Skeletal muscle tissue (tissue), 3 donors: ENCODE measurements at regions not wholly inside any gene's neighbourhood (a gene's known extent, or its start where the extent isn't known, plus 50 kb on each side); places are given as distances from the start of the nearest gene placed in this dataset.
"Not testable (repeated sequence)": the region's sequence is repeated elsewhere in the genome, so short reads cannot be mapped to it uniquely, and the experiment has no call there.

Experiments used
- H3K27ac ChIP-seq: one replicate; pipeline ENCODE4 v1.7.0; 2013; ENCODE audit warnings: mild to moderate bottlenecking, low read depth, low read length, inconsistent platforms
- H3K27me3 ChIP-seq, 3 donors: one replicate each; pipeline ENCODE4 v1.7.0; 2013; ENCODE audit warnings: low read length in 3 of 3; ENCODE audit not compliant: control insufficient read depth in 3 of 3, insufficient read depth in 3 of 3
- H3K36me3 ChIP-seq, 3 donors: one replicate each; pipeline ENCODE4 v1.7.0; 2013; ENCODE audit warnings: low read length in 3 of 3; ENCODE audit not compliant: control insufficient read depth in 3 of 3, insufficient read depth in 3 of 3
- H3K4me1 ChIP-seq, 3 donors: one replicate each; pipeline ENCODE4 v1.7.0; 2013; ENCODE audit warnings: low read length in 3 of 3, mild to moderate bottlenecking in 3 of 3; ENCODE audit not compliant: control insufficient read depth in 3 of 3, insufficient read depth in 3 of 3
- H3K4me3 ChIP-seq, 3 donors: one replicate each; pipeline ENCODE4 v1.7.0; 2013; ENCODE audit warnings: low read length in 3 of 3
- H3K9ac ChIP-seq, 3 donors: one replicate each; pipeline ENCODE4 v1.7.0; 2013; ENCODE audit warnings: low read length in 3 of 3, mild to moderate bottlenecking in 3 of 3, moderate library complexity in 2 of 3, low read depth in 1 of 3
- H3K9me3 ChIP-seq, 3 donors: one replicate each; pipeline ENCODE4 v1.7.0; 2013; ENCODE audit warnings: low read length in 3 of 3; ENCODE audit not compliant: control insufficient read depth in 3 of 3
- donor health status: Osteomylitis.

GRCh38 chr2:239548965-239549595, 148.3 kb upstream of the HDAC4 start:
- Histone ChIP-seq H3K4me3 (no peak overlapping the region), H3K27ac (no peak overlapping the region), H3K9ac (no peak overlapping the region), H3K9me3 (no peaks in the 10 kb centered on the region), H3K4me1 (peaks cover 0 to 7% (median 3%) of the 10 kb centered on the region in 3 donors), H3K36me3 (no peaks in the 10 kb centered on the region), H3K27me3 (peaks cover under 1 to 16% (median 4%) of the 10 kb centered on the region in 3 donors)

GRCh38 chr2:239548451-239548871, 147.6 kb upstream of the HDAC4 start:
- H3K9me3 ChIP-seq: no peaks in the 10 kb centered on the region
- H3K27ac ChIP-seq: no peak overlapping the region
- no peak overlapping the region for H3K9ac ChIP-seq
- peaks cover 0 to 11% (median 5%) of the 10 kb centered on the region in 3 donors for H3K4me1 ChIP-seq
- H3K36me3 ChIP-seq: no peaks in the 10 kb centered on the region
- no peak overlapping the region for H3K4me3 ChIP-seq
- peaks cover 3 to 13% (median 4%) of the 10 kb centered on the region in 3 donors for H3K27me3 ChIP-seq

DNA sequence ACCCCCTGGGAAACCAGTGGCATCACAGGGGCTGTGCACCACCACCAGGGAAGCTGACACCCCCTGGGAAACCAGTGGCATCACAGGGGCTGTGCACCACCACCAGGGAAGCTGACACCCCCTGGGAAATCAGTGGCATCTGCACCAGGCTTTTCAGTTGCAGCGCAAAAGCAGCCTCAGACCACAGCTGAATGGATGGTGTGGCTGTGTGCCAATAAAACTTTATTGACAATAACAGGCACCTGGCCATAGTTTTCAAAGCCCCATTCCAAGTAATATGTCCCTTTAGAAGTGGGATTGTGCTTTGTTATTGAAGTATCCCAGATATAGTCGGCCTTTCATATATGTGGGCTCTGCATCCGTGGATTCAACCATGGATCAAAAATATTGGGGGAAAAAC, 146.3 kb upstream of the HDAC4 start:
- not testable (repeated sequence) for H3K9ac ChIP-seq, H3K4me3 ChIP-seq, H3K9me3 ChIP-seq, H3K27ac ChIP-seq, H3K36me3 ChIP-seq
- Histone ChIP-seq H3K4me1 (peaks cover 0 to 11% (median 5%) of the 10 kb centered on the region in 3 donors), H3K27me3 (peaks cover 3 to 13% (median 4%) of the 10 kb centered on the region in 3 donors)

- H3K9me3 ChIP-seq: no peaks in the 10 kb centered on the region
- no peak overlapping the region for H3K4me3 ChIP-seq
- peaks cover 3 to 12% (median 4%) of the 10 kb centered on the region in 3 donors for H3K27me3 ChIP-seq
- H3K4me1 ChIP-seq: peaks cover 0 to 11% (median 5%) of the 10 kb centered on the region in 3 donors
- H3K36me3 ChIP-seq: no peaks in the 10 kb centered on the region
- no peak overlapping the region for H3K27ac ChIP-seq
- H3K9ac ChIP-seq: no peak overlapping the region
These were observed 145.7 kb upstream of the HDAC4 start for GRCh38 chr2:239546541-239546940.

- Histone ChIP-seq H3K9ac (no peak overlapping the region), H3K4me1 (peaks cover 0 to 11% (median 5%) of the 10 kb centered on the region in 3 donors), H3K4me3 (no peak overlapping the region), H3K9me3 (no peaks in the 10 kb centered on the region), H3K27ac (no peak overlapping the region), H3K36me3 (no peaks in the 10 kb centered on the region), H3K27me3 (peaks cover 3 to 9% (median 4%) of the 10 kb centered on the region in 3 donors)
These were observed 145.0 kb upstream of the HDAC4 start for GRCh38 chr2:239545741-239546392.

GRCh38 chr2:239544918-239545465, 144.2 kb upstream of the HDAC4 start:
- H3K9me3 ChIP-seq: no peaks in the 10 kb centered on the region
- H3K4me3 ChIP-seq: no peak overlapping the region
- peaks cover 5 to 17% (median 11%) of the 10 kb centered on the region in 3 donors for H3K4me1 ChIP-seq
- no peak overlapping the region for H3K27ac ChIP-seq
- no peaks in the 10 kb centered on the region for H3K36me3 ChIP-seq
- no peak overlapping the region for H3K9ac ChIP-seq
- peaks cover 3 to 9% (median 4%) of the 10 kb centered on the region in 3 donors for H3K27me3 ChIP-seq

DNA sequence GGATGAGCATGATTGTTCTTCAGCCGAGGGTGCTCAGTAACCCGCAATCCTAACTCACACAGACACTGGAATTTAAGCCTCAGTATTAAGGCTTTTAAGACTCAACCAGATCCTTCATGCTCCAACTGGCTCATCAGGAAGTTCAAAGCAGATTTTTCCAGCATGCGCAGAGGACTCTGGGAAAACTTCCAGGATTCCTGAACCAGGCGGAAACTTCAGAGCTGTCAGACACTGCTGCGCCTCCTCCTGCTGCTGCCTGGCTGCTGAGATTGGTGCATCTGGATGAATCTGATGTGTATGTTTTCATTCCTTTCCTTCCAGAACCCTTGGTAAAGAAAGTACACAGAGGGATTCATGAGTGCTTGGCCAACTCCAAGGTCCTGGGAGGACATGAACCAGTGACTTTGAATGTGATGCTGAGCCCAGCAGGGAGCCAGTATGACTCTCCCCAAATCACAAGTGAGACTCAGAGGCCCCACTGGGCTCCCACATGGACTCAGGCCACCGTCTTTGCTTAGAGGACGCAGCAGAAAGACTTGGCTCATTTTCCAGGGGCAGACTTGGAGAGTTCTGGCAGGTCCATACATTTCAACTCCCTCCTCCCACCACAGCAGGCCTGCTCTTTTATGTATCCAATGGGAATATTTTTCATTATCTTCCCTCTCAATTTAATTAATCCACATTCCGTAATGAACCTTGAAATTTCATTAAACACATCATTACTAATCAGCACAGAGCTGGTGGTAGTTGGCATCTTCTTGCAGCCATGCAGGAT, 143.5 kb upstream of the HDAC4 start:
- Histone ChIP-seq H3K9me3 (no peaks in the 10 kb centered on the region), H3K27ac (no peak overlapping the region), H3K27me3 (peaks cover 3 to 4% (median 4%) of the 10 kb centered on the region in 3 donors), H3K4me3 (no peak overlapping the region), H3K4me1 (peaks cover 5 to 23% (median 17%) of the 10 kb centered on the region in 3 donors), H3K36me3 (no peaks in the 10 kb centered on the region), H3K9ac (no peak overlapping the region)

DNA sequence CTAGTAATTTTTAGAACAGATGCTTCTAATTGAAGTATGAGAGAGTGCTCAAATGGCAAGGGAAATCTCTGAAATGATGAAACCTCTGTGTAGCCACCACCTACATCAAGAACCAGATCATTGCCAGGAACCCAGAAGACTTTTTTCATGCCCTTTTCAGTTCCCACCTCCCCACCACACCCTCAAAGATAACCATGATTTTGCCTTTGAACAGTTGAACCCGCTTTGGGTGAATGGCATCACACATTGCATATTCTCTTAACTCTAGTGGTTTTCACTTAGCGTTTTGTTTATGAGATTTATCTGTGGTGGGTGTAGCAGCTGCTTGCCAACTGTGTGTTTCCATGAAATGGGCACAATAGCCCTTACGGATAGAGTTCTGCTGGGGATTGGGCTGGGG, 142.9 kb upstream of the HDAC4 start:
- Histone ChIP-seq H3K9me3 (no peaks in the 10 kb centered on the region), H3K36me3 (no peaks in the 10 kb centered on the region), H3K27me3 (peaks cover 0 to 3% (median 3%) of the 10 kb centered on the region in 3 donors), H3K9ac (no peak overlapping the region), H3K4me1 (peaks cover 5 to 29% (median 23%) of the 10 kb centered on the region in 3 donors), H3K4me3 (no peak overlapping the region), H3K27ac (no peak overlapping the region)

- Histone ChIP-seq H3K9me3 (no peaks in the 10 kb centered on the region), H3K27ac (peak overlapping the region; percentile 53)
These were observed 139.4 kb upstream of the HDAC4 start for GRCh38 chr2:239540174-239540573.

More at GRCh38 chr2:239540174-239540573, 139.4 kb upstream of the HDAC4 start:
- H3K27me3 ChIP-seq: peaks cover 0 to 6% (median 3%) of the 10 kb centered on the region in 3 donors
- peak overlapping the region; percentile 62 to 75 (median 65) for H3K9ac ChIP-seq
- no peaks in the 10 kb centered on the region for H3K36me3 ChIP-seq
- peak overlapping the region; percentile 49 to 60 (median 51) for H3K4me3 ChIP-seq
- H3K4me1 ChIP-seq: peaks cover 5 to 31% (median 25%) of the 10 kb centered on the region in 3 donors
